Liver (tissue), 8 donors: ENCODE measurements at regions not wholly inside any gene's neighbourhood (a gene's known extent, or its start where the extent isn't known, plus 50 kb on each side); places are given as distances from the start of the nearest gene placed in this dataset.

Experiments used
- DNase-seq: peaks from one replicate; pipeline ENCODE4 v3.0.0-alpha.2; 2017; ENCODE audit warnings: low spot score
- H3K27ac ChIP-seq, 2 donors: one replicate each; pipeline ENCODE4 v1.7.0; 2013; ENCODE audit warnings: inconsistent platforms in 2 of 2, low read length in 2 of 2, control low read depth in 1 of 2, low read depth in 1 of 2, mild to moderate bottlenecking in 1 of 2
- H3K27me3 ChIP-seq, 4 donors: one replicate each; pipeline versions ENCODE4 v1.6.1 to v1.7.0; 2013; ENCODE audit warnings: low read length in 3 of 4, inconsistent platforms in 1 of 4, mild to moderate bottlenecking in 1 of 4, moderate library complexity in 1 of 4; ENCODE audit not compliant: control insufficient read depth in 4 of 4, insufficient read depth in 4 of 4
- H3K36me3 ChIP-seq, 4 donors: one replicate each; pipeline versions ENCODE4 v1.6.1 to v1.7.0; 2013; ENCODE audit warnings: low read length in 3 of 4, mild to moderate bottlenecking in 3 of 4, low read depth in 1 of 4, moderate library complexity in 1 of 4; ENCODE audit not compliant: control insufficient read depth in 4 of 4, insufficient read depth in 3 of 4
- H3K4me1 ChIP-seq, 4 donors: one replicate each; pipeline versions ENCODE4 v1.6.1 to v1.7.0; 2013; ENCODE audit warnings: low read length in 3 of 4, mild to moderate bottlenecking in 3 of 4, moderate library complexity in 1 of 4; ENCODE audit not compliant: control insufficient read depth in 4 of 4, insufficient read depth in 4 of 4
- H3K4me3 ChIP-seq, 3 donors: one replicate each; pipeline versions ENCODE4 v1.6.1 to v1.7.0; 2013; ENCODE audit warnings: low read length in 3 of 3, control low read depth in 1 of 3, low read depth in 1 of 3, mild to moderate bottlenecking in 1 of 3
- H3K9ac ChIP-seq, 2 donors: one replicate each; pipeline ENCODE4 v1.7.0; 2013; ENCODE audit warnings: low read length in 2 of 2, mild to moderate bottlenecking in 2 of 2, moderate library complexity in 2 of 2, control low read depth in 1 of 2, low read depth in 1 of 2
- H3K9me3 ChIP-seq, 4 donors: one replicate each; pipeline versions ENCODE4 v1.6.1 to v1.7.0; 2013; ENCODE audit warnings: low read length in 3 of 4; ENCODE audit not compliant: control insufficient read depth in 4 of 4
- EGR1 ChIP-seq, 2 donors: IDR thresholded peaks; 2 replicates each; pipeline ENCODE4 v1.6.1; 2016 to 2018; ENCODE audit warnings: antibody characterized with exemption in 2 of 2, low read depth in 2 of 2
- FOXA1 ChIP-seq: IDR thresholded peaks from 2 replicates; pipeline ENCODE4 v1.6.1; 2016; ENCODE audit warnings: antibody characterized with exemption
- FOXA2 ChIP-seq: IDR thresholded peaks from 2 replicates; pipeline ENCODE4 v1.6.1; 2016; ENCODE audit warnings: antibody characterized with exemption
- GABPA ChIP-seq, 2 donors: IDR thresholded peaks in 1 of 2; conservative IDR thresholded peaks in 1 of 2; 2 replicates each; pipeline ENCODE4 v1.6.1; 2016; ENCODE audit warnings: antibody characterized with exemption in 2 of 2, mild to moderate bottlenecking in 1 of 2, moderate library complexity in 1 of 2
- HNF4A ChIP-seq, 2 donors: conservative IDR thresholded peaks; 2 replicates each; pipeline ENCODE4 v1.6.1; 2016; ENCODE audit warnings: antibody characterized with exemption in 2 of 2, mild to moderate bottlenecking in 2 of 2
- HNF4G ChIP-seq: IDR thresholded peaks from 2 replicates; pipeline ENCODE4 v1.6.1; 2016; ENCODE audit warnings: antibody characterized with exemption
- JUND ChIP-seq, 2 donors: IDR thresholded peaks; 2 replicates each; pipeline ENCODE4 v1.6.1; 2016; ENCODE audit warnings: antibody characterized with exemption in 2 of 2
- NR2F2 ChIP-seq: IDR thresholded peaks from 2 replicates; pipeline ENCODE4 v1.6.1; 2016; ENCODE audit warnings: antibody characterized with exemption
- RAD21 ChIP-seq, 2 donors: IDR thresholded peaks; 2 replicates each; pipeline ENCODE4 v1.6.1; 2016; ENCODE audit warnings: antibody characterized with exemption in 2 of 2, mild to moderate bottlenecking in 2 of 2
- RXRA ChIP-seq, 2 donors: IDR thresholded peaks; 2 replicates each; pipeline ENCODE4 v1.6.1; 2017 to 2018; ENCODE audit warnings: antibody characterized with exemption in 2 of 2, mild to moderate bottlenecking in 1 of 2
- SP1 ChIP-seq: IDR thresholded peaks from 2 replicates; pipeline ENCODE4 v1.6.1; 2018; ENCODE audit warnings: antibody characterized with exemption, mild to moderate bottlenecking
- TAF1 ChIP-seq: conservative IDR thresholded peaks from 2 replicates; pipeline ENCODE4 v1.6.1; 2016; ENCODE audit warnings: antibody characterized with exemption, mild to moderate bottlenecking
- YY1 ChIP-seq: IDR thresholded peaks from 2 replicates; pipeline ENCODE4 v1.6.1; 2016; ENCODE audit warnings: antibody characterized with exemption, mild to moderate bottlenecking
- whole genome bisulfite sequencing: extraction: QIAGEN DNeasy Blood & Tissue Kit; methylation state at CpG from one replicate; pipeline ENCODE4 v1.1.7; 2013; 5-methylcytosine and 5-hydroxymethylcytosine counted together
- TF ChIP-seq, protein P1 (sequence below): IDR thresholded peaks from 2 replicates; pipeline ENCODE4 v1.6.1; 2016; ENCODE audit warnings: antibody characterized with exemption
- TF ChIP-seq, protein P2 (sequence below): IDR thresholded peaks from 2 replicates; pipeline ENCODE4 v1.6.1; 2016; ENCODE audit warnings: antibody characterized with exemption, mild to moderate bottlenecking
- TF ChIP-seq, protein P3 (sequence below): fragments of 150-350 bp; IDR thresholded peaks from 2 replicates; pipeline ENCODE4 v1.5.1; 2017; ENCODE audit warnings: improper control_type of control experiment, low read depth, low read length; ENCODE audit not compliant: missing input control
- TF ChIP-seq, protein P4 (sequence below): IDR thresholded peaks from 2 replicates; pipeline ENCODE4 v1.6.1; 2016; ENCODE audit warnings: antibody characterized with exemption
- TF ChIP-seq, protein P5 (sequence below): IDR thresholded peaks from 2 replicates; pipeline ENCODE4 v1.6.1; 2016; ENCODE audit warnings: antibody characterized with exemption
- donor health status: healthy.
- donor health status: healthy.
- donor health status: healthy.
- donor health status: healthy.
- donor health status: healthy.

DNA sequence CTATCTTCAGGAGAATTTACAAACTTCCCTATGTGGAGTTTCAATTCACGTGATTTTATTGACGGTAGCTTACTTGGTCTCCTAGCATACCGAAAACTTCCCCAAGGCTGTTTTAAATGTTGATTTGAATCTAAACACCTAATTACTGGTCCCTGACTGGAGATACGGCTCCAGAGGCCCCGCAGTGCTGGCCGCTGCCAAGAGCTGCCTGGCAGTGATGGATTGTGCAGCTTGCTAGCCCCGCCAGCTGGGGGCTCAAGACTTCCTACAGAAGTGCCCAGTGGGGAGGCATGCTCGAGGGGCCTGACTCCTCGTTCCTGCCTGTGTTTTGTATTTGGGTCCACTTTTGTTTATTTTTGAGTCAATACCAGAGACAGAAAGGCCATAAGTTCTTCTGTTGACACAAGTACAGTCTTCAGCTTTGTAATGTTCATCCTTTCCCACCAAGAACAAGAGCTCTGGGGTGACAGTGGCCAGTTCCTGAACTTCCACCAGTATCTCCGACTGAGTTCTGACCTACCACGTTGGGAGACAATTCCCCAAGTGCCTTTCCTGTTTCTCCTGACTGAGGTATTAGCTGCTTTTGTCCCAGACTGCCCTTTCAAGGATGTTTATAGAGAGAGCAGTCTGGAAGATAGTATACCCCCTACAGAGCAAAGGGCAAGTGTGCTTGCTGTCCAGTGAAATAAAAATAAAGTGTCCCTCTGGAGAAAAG lies 80.7 kb upstream of the CXCL12 start:
- DNase-seq: no peak
- H3K9ac ChIP-seq: no peak overlapping the region
- no peaks in the 10 kb centered on the region for H3K4me1 ChIP-seq
- no peaks in the 10 kb centered on the region for H3K9me3 ChIP-seq
- no peaks in the 10 kb centered on the region for H3K36me3 ChIP-seq
- 53% methylated on average over 11 of the region's 11 CpGs for WGBS
- peaks cover 0 to 6% (median 0%) of the 10 kb centered on the region in 4 donors for H3K27me3 ChIP-seq
- no peak overlapping the region for H3K4me3 ChIP-seq
- H3K27ac ChIP-seq: no peak overlapping the region
- TF ChIP-seq, protein P1, sequence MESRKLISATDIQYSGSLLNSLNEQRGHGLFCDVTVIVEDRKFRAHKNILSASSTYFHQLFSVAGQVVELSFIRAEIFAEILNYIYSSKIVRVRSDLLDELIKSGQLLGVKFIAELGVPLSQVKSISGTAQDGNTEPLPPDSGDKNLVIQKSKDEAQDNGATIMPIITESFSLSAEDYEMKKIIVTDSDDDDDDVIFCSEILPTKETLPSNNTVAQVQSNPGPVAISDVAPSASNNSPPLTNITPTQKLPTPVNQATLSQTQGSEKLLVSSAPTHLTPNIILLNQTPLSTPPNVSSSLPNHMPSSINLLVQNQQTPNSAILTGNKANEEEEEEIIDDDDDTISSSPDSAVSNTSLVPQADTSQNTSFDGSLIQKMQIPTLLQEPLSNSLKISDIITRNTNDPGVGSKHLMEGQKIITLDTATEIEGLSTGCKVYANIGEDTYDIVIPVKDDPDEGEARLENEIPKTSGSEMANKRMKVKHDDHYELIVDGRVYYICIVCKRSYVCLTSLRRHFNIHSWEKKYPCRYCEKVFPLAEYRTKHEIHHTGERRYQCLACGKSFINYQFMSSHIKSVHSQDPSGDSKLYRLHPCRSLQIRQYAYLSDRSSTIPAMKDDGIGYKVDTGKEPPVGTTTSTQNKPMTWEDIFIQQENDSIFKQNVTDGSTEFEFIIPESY: no peak
- no peak for TF ChIP-seq RAD21 (IDR thresholded peaks at IDR 0.05)
- no peak for TF ChIP-seq NR2F2
- TF ChIP-seq, protein P2, sequence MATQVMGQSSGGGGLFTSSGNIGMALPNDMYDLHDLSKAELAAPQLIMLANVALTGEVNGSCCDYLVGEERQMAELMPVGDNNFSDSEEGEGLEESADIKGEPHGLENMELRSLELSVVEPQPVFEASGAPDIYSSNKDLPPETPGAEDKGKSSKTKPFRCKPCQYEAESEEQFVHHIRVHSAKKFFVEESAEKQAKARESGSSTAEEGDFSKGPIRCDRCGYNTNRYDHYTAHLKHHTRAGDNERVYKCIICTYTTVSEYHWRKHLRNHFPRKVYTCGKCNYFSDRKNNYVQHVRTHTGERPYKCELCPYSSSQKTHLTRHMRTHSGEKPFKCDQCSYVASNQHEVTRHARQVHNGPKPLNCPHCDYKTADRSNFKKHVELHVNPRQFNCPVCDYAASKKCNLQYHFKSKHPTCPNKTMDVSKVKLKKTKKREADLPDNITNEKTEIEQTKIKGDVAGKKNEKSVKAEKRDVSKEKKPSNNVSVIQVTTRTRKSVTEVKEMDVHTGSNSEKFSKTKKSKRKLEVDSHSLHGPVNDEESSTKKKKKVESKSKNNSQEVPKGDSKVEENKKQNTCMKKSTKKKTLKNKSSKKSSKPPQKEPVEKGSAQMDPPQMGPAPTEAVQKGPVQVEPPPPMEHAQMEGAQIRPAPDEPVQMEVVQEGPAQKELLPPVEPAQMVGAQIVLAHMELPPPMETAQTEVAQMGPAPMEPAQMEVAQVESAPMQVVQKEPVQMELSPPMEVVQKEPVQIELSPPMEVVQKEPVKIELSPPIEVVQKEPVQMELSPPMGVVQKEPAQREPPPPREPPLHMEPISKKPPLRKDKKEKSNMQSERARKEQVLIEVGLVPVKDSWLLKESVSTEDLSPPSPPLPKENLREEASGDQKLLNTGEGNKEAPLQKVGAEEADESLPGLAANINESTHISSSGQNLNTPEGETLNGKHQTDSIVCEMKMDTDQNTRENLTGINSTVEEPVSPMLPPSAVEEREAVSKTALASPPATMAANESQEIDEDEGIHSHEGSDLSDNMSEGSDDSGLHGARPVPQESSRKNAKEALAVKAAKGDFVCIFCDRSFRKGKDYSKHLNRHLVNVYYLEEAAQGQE: no peak
- no peak for TF ChIP-seq HNF4A (conservative IDR thresholded peaks at IDR 0.05)
- no peak for TF ChIP-seq EGR1 (IDR thresholded peaks at IDR 0.05; ENCODE audit: low read depth in 2 of 2)
- no peak for TF ChIP-seq TAF1
- TF ChIP-seq YY1: no peak
- no peak for TF ChIP-seq JUND (IDR thresholded peaks at IDR 0.05)
- TF ChIP-seq RXRA (IDR thresholded peaks at IDR 0.05): no peak
- TF ChIP-seq FOXA1: no peak
- TF ChIP-seq SP1: no peak
- TF ChIP-seq GABPA (IDR thresholded peaks at IDR 0.05 in 1 of 2, conservative IDR thresholded peaks at IDR 0.05 in 1 of 2): no peak
- no peak for TF ChIP-seq HNF4G
- TF ChIP-seq FOXA2: no peak
- TF ChIP-seq, protein P3, sequence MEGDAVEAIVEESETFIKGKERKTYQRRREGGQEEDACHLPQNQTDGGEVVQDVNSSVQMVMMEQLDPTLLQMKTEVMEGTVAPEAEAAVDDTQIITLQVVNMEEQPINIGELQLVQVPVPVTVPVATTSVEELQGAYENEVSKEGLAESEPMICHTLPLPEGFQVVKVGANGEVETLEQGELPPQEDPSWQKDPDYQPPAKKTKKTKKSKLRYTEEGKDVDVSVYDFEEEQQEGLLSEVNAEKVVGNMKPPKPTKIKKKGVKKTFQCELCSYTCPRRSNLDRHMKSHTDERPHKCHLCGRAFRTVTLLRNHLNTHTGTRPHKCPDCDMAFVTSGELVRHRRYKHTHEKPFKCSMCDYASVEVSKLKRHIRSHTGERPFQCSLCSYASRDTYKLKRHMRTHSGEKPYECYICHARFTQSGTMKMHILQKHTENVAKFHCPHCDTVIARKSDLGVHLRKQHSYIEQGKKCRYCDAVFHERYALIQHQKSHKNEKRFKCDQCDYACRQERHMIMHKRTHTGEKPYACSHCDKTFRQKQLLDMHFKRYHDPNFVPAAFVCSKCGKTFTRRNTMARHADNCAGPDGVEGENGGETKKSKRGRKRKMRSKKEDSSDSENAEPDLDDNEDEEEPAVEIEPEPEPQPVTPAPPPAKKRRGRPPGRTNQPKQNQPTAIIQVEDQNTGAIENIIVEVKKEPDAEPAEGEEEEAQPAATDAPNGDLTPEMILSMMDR: no peak
- TF ChIP-seq, protein P4, sequence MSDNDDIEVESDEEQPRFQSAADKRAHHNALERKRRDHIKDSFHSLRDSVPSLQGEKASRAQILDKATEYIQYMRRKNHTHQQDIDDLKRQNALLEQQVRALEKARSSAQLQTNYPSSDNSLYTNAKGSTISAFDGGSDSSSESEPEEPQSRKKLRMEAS: no peak
- TF ChIP-seq, protein P5, sequence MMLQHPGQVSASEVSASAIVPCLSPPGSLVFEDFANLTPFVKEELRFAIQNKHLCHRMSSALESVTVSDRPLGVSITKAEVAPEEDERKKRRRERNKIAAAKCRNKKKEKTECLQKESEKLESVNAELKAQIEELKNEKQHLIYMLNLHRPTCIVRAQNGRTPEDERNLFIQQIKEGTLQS: no peak
